ENCODE measurements at regions not wholly inside any gene's neighbourhood (a gene's known extent, or its start where the extent isn't known, plus 50 kb on each side); places are given as distances from the start of the nearest gene placed in this dataset.

DNA sequence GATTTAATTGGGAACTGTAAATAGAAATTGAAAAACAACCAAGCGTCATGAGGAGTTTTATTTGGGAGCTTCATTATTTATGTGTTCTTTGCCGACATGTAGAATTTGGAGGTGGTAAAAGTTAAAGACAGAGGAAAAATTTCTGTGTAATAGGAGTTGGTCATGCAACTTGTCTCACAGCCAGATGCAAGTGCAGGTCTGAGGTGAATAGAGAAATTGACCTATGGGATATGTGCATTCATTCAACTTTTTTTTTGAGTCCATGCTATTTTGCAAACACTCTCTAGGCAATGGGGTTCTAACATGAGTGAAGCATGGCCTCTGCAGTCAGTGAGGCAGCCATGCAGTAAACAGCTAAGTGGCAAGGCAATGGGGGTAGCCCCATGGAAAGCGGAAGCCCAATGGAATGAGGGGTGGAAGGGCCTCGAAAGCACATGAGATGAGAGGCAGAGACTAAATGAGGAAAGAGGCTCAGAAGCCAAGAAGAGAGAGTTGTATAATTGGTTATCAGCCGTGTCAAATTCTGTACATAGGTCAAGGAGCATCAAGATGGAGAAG lies 56.4 kb upstream of the NRIP1 start:
- no peak for TF ChIP-seq POLR2A (IDR thresholded peaks at IDR 0.05; ENCODE audit: low read length)
- TF ChIP-seq GATA1 (IDR thresholded peaks at IDR 0.05; ENCODE audit: low read depth, low read length): no peak

Measured in erythroblast (primary cell).